ENCODE measurements at regions not wholly inside any gene's neighbourhood (a gene's known extent, or its start where the extent isn't known, plus 50 kb on each side); places are given as distances from the start of the nearest gene placed in this dataset.

GRCh38 chr4:38356686-38357085 is 307.3 kb upstream of the KLF3 start:
- H3K36me3 ChIP-seq = no peaks in the 10 kb centered on the region
- no peaks in the 10 kb centered on the region for H3K27me3 ChIP-seq (replicated peaks; ENCODE audit: insufficient read depth)
- no peaks in the 10 kb centered on the region for H3K9me3 ChIP-seq
- no peak overlapping the region for H3K4me3 ChIP-seq
- ATAC-seq (ENCODE audit: insufficient number of reproducible peaks, low FRiP score, low read depth) (no peak), DNase-seq (ENCODE audit: low spot score) (no peak)
- TF ChIP-seq, protein P1, sequence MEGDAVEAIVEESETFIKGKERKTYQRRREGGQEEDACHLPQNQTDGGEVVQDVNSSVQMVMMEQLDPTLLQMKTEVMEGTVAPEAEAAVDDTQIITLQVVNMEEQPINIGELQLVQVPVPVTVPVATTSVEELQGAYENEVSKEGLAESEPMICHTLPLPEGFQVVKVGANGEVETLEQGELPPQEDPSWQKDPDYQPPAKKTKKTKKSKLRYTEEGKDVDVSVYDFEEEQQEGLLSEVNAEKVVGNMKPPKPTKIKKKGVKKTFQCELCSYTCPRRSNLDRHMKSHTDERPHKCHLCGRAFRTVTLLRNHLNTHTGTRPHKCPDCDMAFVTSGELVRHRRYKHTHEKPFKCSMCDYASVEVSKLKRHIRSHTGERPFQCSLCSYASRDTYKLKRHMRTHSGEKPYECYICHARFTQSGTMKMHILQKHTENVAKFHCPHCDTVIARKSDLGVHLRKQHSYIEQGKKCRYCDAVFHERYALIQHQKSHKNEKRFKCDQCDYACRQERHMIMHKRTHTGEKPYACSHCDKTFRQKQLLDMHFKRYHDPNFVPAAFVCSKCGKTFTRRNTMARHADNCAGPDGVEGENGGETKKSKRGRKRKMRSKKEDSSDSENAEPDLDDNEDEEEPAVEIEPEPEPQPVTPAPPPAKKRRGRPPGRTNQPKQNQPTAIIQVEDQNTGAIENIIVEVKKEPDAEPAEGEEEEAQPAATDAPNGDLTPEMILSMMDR (IDR thresholded peaks at IDR 0.05) = no peak
- peaks cover 3 to 10% of the 10 kb centered on the region in 2 donors for H3K4me1 ChIP-seq (ENCODE audit: control insufficient read depth in 1 of 2, low read depth in 2 of 2)
- no peak overlapping the region for H3K27ac ChIP-seq

DNA sequence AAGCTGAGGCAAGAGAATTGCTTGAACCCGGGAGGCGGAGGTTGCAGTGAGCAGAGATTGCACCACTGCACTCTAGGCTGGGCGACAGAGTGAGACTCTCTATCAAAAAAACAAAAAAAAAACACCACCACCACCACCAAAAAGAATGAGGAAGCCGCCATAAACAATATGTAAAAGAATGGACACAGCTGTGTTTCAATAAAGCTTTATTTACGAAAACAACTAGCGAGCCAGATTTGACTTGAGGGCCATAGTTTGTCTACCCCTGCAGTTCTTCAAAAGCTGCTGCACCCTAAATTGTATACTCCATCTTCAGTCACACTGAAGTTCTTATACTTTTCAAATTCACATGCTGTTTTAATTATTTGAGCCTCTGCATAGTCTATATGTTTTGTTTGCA is 306.5 kb upstream of the KLF3 start:
- Histone ChIP-seq H3K36me3 (no peaks in the 10 kb centered on the region), H3K4me1 (ENCODE audit: control insufficient read depth in 1 of 2, low read depth in 2 of 2) (peaks cover 3 to 10% of the 10 kb centered on the region in 2 donors), H3K27ac (no peak overlapping the region), H3K27me3 (replicated peaks; ENCODE audit: insufficient read depth) (no peaks in the 10 kb centered on the region), H3K9me3 (no peaks in the 10 kb centered on the region), H3K4me3 (no peak overlapping the region)
- ATAC-seq (ENCODE audit: insufficient number of reproducible peaks, low FRiP score, low read depth) (no peak), DNase-seq (ENCODE audit: low spot score) (no peak)
- TF ChIP-seq, protein P1 (IDR thresholded peaks at IDR 0.05) = no peak

DNA sequence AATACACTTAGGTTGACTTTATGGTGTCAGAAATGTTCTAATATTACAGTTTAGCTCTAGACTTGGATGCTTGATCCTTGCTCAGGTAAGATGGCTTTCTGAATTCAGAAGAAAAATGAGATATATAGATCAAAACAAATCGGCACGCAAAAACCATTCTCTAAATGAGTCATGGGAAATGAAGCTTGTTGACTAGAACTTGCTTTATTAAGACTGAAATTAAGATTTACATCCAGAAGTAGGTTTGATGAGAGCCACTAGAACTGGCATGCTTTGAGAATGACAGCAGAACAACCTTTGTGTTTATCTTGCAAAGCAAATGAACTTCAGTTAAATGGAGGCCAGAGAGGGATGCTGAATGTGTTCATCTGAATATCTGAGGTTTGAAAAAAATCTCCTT is 304.9 kb upstream of the KLF3 start:
- no peak for DNase-seq (ENCODE audit: low spot score)
- H3K27ac ChIP-seq = no peak overlapping the region
- H3K4me1 ChIP-seq (ENCODE audit: control insufficient read depth in 1 of 2, low read depth in 2 of 2) = peaks cover 3 to 10% of the 10 kb centered on the region in 2 donors
- TF ChIP-seq, protein P1 (IDR thresholded peaks at IDR 0.05) = no peak
- no peak overlapping the region for H3K4me3 ChIP-seq
- H3K36me3 ChIP-seq = no peaks in the 10 kb centered on the region
- ATAC-seq (ENCODE audit: insufficient number of reproducible peaks, low FRiP score, low read depth) = no peak
- H3K27me3 ChIP-seq (replicated peaks; ENCODE audit: insufficient read depth) = no peaks in the 10 kb centered on the region
- no peaks in the 10 kb centered on the region for H3K9me3 ChIP-seq

DNA sequence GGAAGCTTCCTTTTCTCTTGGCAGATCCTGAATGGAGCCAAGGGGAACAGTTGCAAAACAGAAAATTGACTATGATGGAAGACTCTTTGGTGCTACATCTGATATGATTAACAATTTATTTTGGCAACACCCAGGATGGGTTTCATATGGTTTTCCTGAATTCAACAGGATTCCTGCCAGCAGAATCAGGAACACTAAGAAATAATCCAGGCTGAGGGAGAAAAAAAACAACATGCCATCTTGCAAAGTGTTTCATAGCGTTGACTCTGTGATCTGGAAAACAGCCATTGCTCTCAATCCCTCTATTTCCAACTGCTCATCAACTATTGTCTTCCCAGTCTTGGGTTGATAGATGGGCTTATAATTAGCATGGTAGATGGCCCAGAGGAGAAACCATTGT is 303.8 kb upstream of the KLF3 start:
- Histone ChIP-seq H3K4me3 (no peak overlapping the region), H3K27ac (no peak overlapping the region), H3K9me3 (no peaks in the 10 kb centered on the region), H3K36me3 (no peaks in the 10 kb centered on the region), H3K4me1 (ENCODE audit: control insufficient read depth in 1 of 2, low read depth in 2 of 2) (peaks cover 4 to 15% of the 10 kb centered on the region in 2 donors), H3K27me3 (replicated peaks; ENCODE audit: insufficient read depth) (no peaks in the 10 kb centered on the region)
- ATAC-seq (ENCODE audit: insufficient number of reproducible peaks, low FRiP score, low read depth) = no peak
- no peak for DNase-seq (ENCODE audit: low spot score)
- TF ChIP-seq, protein P1 (IDR thresholded peaks at IDR 0.05) = no peak

- Histone ChIP-seq H3K4me1 (ENCODE audit: control insufficient read depth in 1 of 2, low read depth in 2 of 2) (peaks cover 21 to 48% of the 10 kb centered on the region in 2 donors), H3K36me3 (no peaks in the 10 kb centered on the region), H3K27ac (no peak overlapping the region), H3K9me3 (no peaks in the 10 kb centered on the region), H3K4me3 (no peak overlapping the region), H3K27me3 (replicated peaks; ENCODE audit: insufficient read depth) (no peaks in the 10 kb centered on the region)
- TF ChIP-seq, protein P1 (IDR thresholded peaks at IDR 0.05) = no peak
- no peak for ATAC-seq (ENCODE audit: insufficient number of reproducible peaks, low FRiP score, low read depth)
- no peak for DNase-seq (ENCODE audit: low spot score)
These were observed 299.5 kb upstream of the KLF3 start for GRCh38 chr4:38364383-38364963.
